Amniotic epithelial cell (primary cell): ENCODE measurements at regions not wholly inside any gene's neighbourhood (a gene's known extent, or its start where the extent isn't known, plus 50 kb on each side); places are given as distances from the start of the nearest gene placed in this dataset.

Experiments
- DNase-seq: peaks from one replicate; pipeline ENCODE4 v3.0.0-alpha.2; 2010; ENCODE audit warnings: low read depth

GRCh38 chr6:120096696-120097260, 747.2 kb upstream of the MAN1A1 start:
- DNase-seq: no peak

DNA sequence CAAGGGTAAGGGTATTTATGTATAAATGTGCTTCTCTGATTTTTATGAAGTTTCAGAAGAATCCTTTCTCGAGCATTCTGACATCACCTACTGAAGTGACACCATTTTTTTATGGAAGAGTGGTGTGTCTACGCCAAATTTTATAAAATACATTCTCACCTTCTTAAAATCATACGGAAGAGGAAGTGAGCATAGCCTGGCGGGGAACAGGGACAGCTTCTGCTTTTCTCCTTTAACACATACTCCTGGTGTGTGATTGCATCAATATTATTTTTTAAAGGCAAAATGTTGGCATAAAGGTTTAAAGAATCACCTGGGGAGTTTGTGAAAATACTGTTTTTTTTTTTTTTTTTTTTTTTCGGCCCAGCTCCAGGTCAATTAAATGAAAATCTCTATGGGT, 733.6 kb upstream of the MAN1A1 start:
- DNase-seq: no peak

- peak; percentile 2 for DNase-seq
Measured at GRCh38 chr6:120077489-120077888, 727.9 kb upstream of the MAN1A1 start.

- DNase-seq: no peak
Measured at GRCh38 chr6:120058410-120058809, 708.8 kb upstream of the MAN1A1 start.

GRCh38 chr6:120056085-120056484, 706.5 kb upstream of the MAN1A1 start:
- DNase-seq: no peak

- no peak for DNase-seq
Measured at GRCh38 chr6:120055071-120055470, 705.5 kb upstream of the MAN1A1 start.

DNA sequence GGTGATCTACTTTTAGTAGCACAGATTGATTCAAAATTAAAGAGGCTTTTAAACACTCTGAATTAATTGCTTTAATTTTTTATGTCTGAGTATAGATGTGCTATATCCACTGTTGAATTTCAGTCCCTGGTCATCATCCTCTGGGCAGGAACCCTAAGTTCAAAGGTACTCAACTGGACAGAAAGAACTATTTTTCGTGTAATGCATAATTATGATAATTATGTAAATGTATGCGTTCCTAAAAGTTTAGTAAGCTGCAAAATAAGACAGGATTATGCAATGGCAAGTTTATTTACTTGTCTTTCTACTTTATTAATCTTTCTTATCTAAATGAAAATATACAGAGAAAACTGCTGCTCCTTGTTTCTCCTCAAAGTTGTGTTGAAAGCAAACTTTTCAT, 690.1 kb upstream of the MAN1A1 start:
- DNase-seq: no peak

GRCh38 chr6:120031837-120032236, 682.3 kb upstream of the MAN1A1 start:
- DNase-seq: no peak

DNA sequence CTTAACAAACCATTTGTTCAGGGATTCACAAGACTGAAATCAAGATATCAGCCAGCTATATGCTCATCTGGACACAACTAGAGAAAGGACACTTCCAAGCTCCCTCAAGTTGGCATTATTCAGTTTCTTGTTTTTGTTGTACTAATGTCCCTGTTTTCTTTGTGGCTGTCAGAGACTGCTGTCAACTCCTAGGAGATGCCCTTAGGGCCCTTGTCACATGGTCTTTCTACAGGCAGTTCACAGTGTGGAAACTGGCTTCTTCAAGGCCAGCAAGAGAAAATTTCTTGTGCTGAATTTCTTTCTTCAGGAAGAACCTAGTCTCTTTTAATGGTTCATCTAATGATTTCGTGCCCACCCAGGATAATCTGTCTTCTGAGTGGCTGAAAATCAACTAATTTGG, 677.2 kb upstream of the MAN1A1 start:
- no peak for DNase-seq

DNA sequence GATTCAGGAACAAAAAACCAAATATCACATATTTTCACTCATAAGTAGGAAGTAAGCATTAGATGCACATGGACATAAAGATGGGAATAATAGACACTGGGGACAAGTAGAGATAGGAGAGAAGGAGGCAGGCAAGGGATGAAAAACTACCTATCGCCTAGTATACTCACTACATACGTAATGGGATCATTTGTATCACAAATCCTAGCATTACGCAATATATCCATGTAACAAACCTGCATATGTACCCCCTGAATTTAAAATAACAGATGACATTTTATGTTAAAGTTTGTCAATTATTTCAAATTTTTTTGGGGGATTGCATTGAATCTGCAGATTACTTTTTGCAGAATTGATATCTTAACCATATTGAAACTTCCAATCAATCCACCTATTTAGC, 660.5 kb upstream of the MAN1A1 start:
- DNase-seq: no peak

DNA sequence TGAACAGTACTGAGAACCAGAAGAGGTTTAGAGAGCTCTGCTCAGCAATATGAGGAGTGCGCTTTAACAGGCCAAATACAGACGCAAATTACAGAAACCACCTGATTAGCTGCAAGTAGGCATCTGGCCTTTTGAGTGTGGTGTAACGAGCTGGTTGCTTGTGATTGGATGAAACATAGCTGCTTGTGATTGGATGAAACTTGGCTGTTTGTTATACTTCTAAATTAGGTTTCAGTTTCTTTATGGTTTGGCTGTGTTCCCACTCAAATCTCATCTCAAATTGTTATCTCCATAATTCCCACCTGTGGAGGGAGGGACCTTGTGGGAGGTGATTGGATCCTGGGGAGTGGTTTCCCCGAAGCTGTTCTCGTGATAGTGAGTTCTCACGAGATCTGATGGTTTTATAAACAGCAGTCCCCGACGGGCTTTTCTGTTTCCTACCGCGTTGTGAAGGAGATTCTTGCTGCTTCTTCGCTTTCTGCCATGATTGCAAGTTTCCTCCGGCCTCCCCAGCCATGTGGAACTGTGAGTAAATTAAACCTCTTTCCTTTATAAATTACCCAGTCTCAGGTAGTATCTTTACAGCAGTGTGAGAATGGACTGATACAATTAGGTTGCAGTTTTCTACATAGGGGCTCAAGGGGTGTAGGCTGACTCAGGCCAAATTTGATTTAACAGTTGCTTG, 655.9 kb upstream of the MAN1A1 start:
- no peak for DNase-seq

DNA sequence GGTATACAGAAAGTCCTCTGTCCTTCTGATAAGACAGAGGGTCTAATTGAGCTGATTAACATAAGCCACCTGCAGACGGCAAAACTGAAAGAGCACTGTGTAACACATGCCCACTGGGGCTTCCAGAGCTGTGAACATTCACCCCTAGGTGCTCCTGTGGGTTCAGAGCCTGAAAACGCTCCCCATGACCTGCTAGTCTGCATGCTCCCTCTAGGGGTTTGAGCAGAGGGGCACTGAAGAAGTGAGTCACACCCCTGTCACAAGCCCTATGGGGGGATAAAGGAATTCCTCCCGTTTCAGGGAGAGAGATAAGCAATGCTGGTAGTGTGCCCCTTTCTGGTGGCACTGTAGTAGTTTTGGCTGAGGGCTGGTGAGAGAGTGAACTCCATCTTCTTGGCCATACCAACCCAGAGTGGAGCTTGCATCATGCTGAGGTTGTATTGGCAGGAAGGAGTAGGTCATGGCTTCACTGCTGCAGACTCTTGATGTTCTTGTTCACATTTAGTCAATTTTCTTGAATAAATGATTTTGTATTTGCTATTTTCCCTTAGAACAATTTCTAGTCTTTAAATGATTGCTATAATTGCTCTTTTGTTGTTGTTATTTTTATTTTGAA, 637.5 kb upstream of the MAN1A1 start:
- DNase-seq: no peak

- DNase-seq: no peak
Measured at GRCh38 chr6:119985952-119986736, 636.6 kb upstream of the MAN1A1 start.

DNA sequence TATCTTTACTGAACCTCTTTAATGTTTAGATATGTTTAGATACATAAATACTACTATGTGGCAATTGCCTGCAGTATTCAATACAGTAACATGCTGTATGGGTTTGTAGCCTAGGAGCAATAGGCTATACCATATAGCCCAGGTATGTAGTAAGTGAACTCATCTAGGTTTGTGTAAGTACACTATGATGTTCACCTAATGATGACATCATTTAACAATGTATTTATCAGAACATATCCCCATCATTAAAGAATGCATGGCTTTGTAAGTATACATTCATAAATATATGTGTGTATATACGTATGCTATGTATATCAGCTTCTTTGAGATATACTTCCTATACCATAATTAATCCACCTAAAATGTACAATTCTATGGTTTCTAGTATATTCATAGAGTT, 631.2 kb upstream of the MAN1A1 start:
- DNase-seq: no peak

- DNase-seq: peak; percentile 31
Measured at GRCh38 chr6:119979862-119980261, 630.3 kb upstream of the MAN1A1 start.

- DNase-seq: peak; percentile 21
Measured at GRCh38 chr6:119978274-119978889, 628.8 kb upstream of the MAN1A1 start.

DNA sequence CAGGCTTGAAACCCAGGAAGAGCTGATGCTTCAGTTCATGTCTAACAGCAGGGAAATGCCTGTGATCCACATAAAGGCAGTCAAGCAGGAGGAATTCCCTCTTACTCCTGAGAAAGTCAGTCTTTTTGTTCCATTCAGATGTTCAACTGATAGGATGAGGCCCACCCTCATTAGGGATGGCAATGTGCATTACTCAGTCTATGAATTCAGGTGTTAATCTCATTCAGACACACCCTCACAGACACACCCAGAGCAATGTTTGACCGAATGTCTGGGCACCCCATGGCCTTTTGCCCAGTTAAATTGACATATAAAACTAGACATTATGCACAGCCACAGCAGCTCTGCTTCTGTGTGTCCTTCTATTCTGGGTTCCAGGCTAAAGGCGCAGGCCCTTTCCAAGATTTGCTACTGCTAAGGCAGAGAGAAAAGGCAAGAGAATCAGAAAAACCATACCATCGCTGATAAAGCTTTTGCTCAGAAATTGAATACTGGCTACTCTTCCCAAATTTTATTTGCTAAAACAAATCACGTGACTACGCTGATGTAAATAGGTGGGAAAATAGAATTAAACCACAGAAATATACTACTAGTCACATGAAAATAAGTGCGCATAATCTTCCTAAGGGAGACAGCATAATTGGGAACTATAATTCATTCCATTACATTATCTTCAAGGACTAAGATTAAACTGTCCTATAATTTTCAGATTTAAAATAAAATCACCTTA, 625.0 kb upstream of the MAN1A1 start:
- no peak for DNase-seq

DNA sequence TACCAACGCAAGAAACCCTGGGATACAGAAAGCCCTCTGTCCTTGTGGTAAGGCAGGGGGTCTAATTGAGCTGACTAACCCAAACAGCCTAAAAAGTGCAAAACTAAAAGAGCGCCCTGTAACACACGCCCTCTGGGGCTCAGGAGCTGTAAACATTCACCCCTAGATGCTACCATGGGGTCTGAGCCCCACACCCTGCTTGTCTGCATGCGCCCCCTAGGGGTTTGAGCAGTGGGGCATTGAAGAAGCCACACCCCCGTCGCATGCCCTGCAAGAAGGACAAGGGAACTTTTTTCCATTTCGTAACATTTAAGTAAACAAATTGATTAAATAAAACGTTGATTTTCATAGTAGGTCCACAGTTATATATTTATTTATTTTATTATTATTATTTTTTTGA, 616.9 kb upstream of the MAN1A1 start:
- no peak for DNase-seq

DNA sequence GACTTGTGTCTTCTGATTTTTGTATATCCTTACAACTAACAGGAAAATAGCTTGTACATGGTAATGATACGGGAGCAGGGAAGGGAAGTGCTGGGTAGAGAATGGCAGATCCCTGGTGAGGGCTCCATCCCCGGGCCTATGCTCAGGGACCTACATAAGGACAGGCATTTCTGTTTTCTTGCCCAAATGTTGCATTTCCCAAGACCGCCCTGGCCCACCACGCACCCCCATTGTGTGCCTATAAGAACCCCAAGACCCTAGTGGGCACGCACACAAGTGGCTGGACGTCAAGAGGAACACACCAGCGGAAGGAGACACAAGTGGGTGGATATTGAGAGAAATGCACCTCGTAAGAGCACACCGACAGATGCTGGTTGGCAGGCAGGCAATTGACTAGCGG, 616.3 kb upstream of the MAN1A1 start:
- no peak for DNase-seq

DNA sequence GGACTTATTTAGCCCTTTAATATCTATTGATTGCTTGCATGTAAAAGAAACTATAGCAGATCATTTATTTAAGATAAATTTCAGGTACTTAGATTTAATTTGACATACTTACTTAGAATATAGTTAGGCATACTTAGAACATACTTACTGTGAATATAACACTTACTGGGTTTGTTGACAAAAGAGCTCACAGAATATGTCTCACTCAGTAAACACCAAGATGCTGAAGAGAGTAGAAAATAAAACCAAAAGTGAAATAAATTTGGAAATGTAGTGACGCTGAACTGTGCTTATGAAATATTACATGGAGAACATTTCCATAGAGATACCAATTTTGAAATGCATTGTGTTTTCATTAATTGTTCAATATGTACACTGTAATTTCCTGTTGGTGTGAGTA, 615.4 kb upstream of the MAN1A1 start:
- no peak for DNase-seq

- DNase-seq: no peak
Measured at GRCh38 chr6:119962505-119962904, 612.9 kb upstream of the MAN1A1 start.

DNA sequence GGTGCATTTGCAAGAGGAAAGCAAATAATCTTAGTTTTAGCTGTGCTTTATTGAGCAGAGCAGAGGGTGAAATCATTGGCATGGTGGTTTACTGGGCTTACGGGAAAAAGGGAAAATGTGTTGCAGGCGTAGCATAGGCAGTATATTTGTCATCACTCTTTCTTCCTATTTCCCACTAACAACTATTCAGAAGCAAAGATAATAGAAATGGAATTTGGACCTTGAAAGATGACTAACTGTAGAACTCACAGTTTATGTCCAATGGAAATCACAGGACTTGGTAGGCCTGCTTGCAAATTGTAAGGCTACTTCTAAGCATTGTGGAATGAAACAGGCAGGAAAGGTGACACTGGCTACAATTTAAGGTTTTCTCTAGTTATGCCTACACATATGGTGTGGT, 611.9 kb upstream of the MAN1A1 start:
- DNase-seq: peak; percentile 2
